ENCODE measurements at regions not wholly inside any gene's neighbourhood (a gene's known extent, or its start where the extent isn't known, plus 50 kb on each side); places are given as distances from the start of the nearest gene placed in this dataset.

- Histone ChIP-seq H3K23me2 (ENCODE audit: low read depth, low read length) (no peaks in the 10 kb centered on the region), H2BK120ac (replicated peaks; ENCODE audit: low read depth, low read length) (no peak overlapping the region), H3K14ac (ENCODE audit: insufficient read length) (no peak overlapping the region), H3K27me3 (replicated peaks in 1 of 4; ENCODE audit: control insufficient read depth in 3 of 4, extremely low read depth in 1 of 4, insufficient read depth in 3 of 4, low read length in 3 of 4) (no peaks in the 10 kb centered on the region), H2AK5ac (ENCODE audit: low read depth, low read length) (no peak overlapping the region), H4K91ac (replicated peaks; ENCODE audit: insufficient read length, low read length) (no peak overlapping the region), H4K8ac (ENCODE audit: extremely low read depth, insufficient read depth, low read length) (no peak overlapping the region), H3K9me3 (ENCODE audit: insufficient read depth in 2 of 2, low read depth in 1 of 2, low read length in 1 of 2) (no peaks in the 10 kb centered on the region), H3K27ac (ENCODE audit: low read depth, low read length) (no peak overlapping the region), H3K4ac (replicated peaks; ENCODE audit: insufficient read length, low read depth, low read length) (no peak overlapping the region), H3K4me3 (ENCODE audit: extremely low read depth in 1 of 4, insufficient read depth in 2 of 4, low read depth in 3 of 4, low read length in 4 of 4) (no peak overlapping the region), H3K36me3 (ENCODE audit: control insufficient read depth in 2 of 4, insufficient read depth in 4 of 4, low read length in 3 of 4) (no peaks in the 10 kb centered on the region), H3K4me2 (ENCODE audit: insufficient read depth in 1 of 2, low read depth in 2 of 2, low read length in 2 of 2) (no peak overlapping the region), H2BK20ac (ENCODE audit: low read length) (no peak overlapping the region), H3K79me2 (ENCODE audit: control insufficient read depth in 1 of 2, insufficient read depth in 2 of 2, low read length in 2 of 2) (no peaks in the 10 kb centered on the region), H2BK12ac (ENCODE audit: low read depth, low read length) (no peak overlapping the region), H2BK5ac (ENCODE audit: low read depth, low read length) (no peak overlapping the region), H3K79me1 (ENCODE audit: low read depth, low read length) (no peaks in the 10 kb centered on the region), H3K18ac (ENCODE audit: extremely low read depth, low read length) (no peak overlapping the region), H3K9ac (replicated peaks in 1 of 4; ENCODE audit: extremely low read depth in 1 of 4, low read depth in 3 of 4, low read length in 3 of 4) (no peak overlapping the region), H4K20me1 (replicated peaks in 1 of 2; ENCODE audit: control insufficient read depth in 1 of 2, insufficient read depth in 2 of 2, low read length in 2 of 2) (no peaks in the 10 kb centered on the region), H4K5ac (ENCODE audit: insufficient read length, low read depth, low read length) (no peak overlapping the region), H3K4me1 (replicated peaks in 1 of 4; ENCODE audit: control insufficient read depth in 3 of 4, insufficient read depth in 4 of 4, low read length in 3 of 4) (no peaks in the 10 kb centered on the region), H3K56ac (replicated peaks; ENCODE audit: insufficient read length, low read depth, low read length) (no peak overlapping the region), H3K23ac (ENCODE audit: insufficient read length) (no peak overlapping the region), H2AFZ (ENCODE audit: low read length) (no peak overlapping the region), H2BK15ac (ENCODE audit: low read length) (no peak overlapping the region)
- ChIA-PET CTCF (ENCODE audit: partially characterized antibody) (interaction anchor here (1.0 to 1.4 kb wide), 2 partner anchors 15 to 32 kb away, joined by 3 read pairs; no protein-coding TSS in a partner anchor), POLR2A (ENCODE audit: partially characterized antibody) (no interaction called here)
- DNase-seq (ENCODE audit: low read depth in 1 of 2, low spot score in 2 of 2) (no peak), FAIRE-seq (no peak)
- TF ChIP-seq HDAC6 (IDR thresholded peaks at IDR 0.05; ENCODE audit: low read depth, low read length) (no peak), NANOG (IDR thresholded peaks at IDR 0.05; ENCODE audit: insufficient read depth, low read depth, low read length, poor library complexity, severe bottlenecking) (no peak)
- WGBS, 2 experiments (ENCODE audit: extremely low coverage in 1 of 2, insufficient coverage in 1 of 2, insufficient read length in 1 of 2, insufficient replicate concordance in 2 of 2, low coverage in 1 of 2, low lambda C conversion rate in 2 of 2, missing lambda C conversion rate in 1 of 2), result 94% methylated on average over 1 of the region's 1 CpG; no CpG with 5 or more reads in 1 of the 2 experiments
These were observed 800.3 kb downstream of the TUSC7 start for GRCh38 chr3:117509858-117510257.
